ENCODE measurements at regions not wholly inside any gene's neighbourhood (a gene's known extent, or its start where the extent isn't known, plus 50 kb on each side); places are given as distances from the start of the nearest gene placed in this dataset.

GRCh38 chr12:39122562-39123204 lies 217.3 kb upstream of the CPNE8 start:
- TF ChIP-seq CTCF (IDR thresholded peaks at IDR 0.05; ENCODE audit: poor library complexity, severe bottlenecking) (no peak), POLR2AphosphoS5 (IDR thresholded peaks at IDR 0.05) (no peak), EP300 (conservative IDR thresholded peaks at IDR 0.05; ENCODE audit: poor library complexity, severe bottlenecking) (no peak), EZH2 (IDR thresholded peaks at IDR 0.05; ENCODE audit: borderline replicate concordance, insufficient read depth, low read length, poor library complexity, severe bottlenecking) (no peak), MXI1 (conservative IDR thresholded peaks at IDR 0.05; ENCODE audit: poor library complexity, severe bottlenecking) (no peak)
- TF ChIP-seq, protein P1, sequence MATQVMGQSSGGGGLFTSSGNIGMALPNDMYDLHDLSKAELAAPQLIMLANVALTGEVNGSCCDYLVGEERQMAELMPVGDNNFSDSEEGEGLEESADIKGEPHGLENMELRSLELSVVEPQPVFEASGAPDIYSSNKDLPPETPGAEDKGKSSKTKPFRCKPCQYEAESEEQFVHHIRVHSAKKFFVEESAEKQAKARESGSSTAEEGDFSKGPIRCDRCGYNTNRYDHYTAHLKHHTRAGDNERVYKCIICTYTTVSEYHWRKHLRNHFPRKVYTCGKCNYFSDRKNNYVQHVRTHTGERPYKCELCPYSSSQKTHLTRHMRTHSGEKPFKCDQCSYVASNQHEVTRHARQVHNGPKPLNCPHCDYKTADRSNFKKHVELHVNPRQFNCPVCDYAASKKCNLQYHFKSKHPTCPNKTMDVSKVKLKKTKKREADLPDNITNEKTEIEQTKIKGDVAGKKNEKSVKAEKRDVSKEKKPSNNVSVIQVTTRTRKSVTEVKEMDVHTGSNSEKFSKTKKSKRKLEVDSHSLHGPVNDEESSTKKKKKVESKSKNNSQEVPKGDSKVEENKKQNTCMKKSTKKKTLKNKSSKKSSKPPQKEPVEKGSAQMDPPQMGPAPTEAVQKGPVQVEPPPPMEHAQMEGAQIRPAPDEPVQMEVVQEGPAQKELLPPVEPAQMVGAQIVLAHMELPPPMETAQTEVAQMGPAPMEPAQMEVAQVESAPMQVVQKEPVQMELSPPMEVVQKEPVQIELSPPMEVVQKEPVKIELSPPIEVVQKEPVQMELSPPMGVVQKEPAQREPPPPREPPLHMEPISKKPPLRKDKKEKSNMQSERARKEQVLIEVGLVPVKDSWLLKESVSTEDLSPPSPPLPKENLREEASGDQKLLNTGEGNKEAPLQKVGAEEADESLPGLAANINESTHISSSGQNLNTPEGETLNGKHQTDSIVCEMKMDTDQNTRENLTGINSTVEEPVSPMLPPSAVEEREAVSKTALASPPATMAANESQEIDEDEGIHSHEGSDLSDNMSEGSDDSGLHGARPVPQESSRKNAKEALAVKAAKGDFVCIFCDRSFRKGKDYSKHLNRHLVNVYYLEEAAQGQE (IDR thresholded peaks at IDR 0.05; ENCODE audit: borderline replicate concordance), result no peak
